IMR-90 (cell line): ENCODE measurements at regions not wholly inside any gene's neighbourhood (a gene's known extent, or its start where the extent isn't known, plus 50 kb on each side); places are given as distances from the start of the nearest gene placed in this dataset.

Experiments
- ATAC-seq: fragments of 200-7000 bp; cut with Tn5 transposase; 2 replicates; pipeline ENCODE4 v1.9.1; 2020; ENCODE audit warnings: low read depth, mild to moderate bottlenecking, moderate library complexity
- BruUV-seq: library from RNA; stranded (reverse); fragments of 400-500 nt; replicated peaks from 2 replicates; lab custom pipeline; 2021; lab: Mats Ljungman, UMichigan
- CTCF ChIA-PET: fragments of 300-600 bp; formaldehyde crosslinking; extraction: SDS; loops from one replicate; lab custom pipeline; 2021; ENCODE audit warnings: antibody characterized with exemption; lab: Yijun Ruan, JAX
- POLR2A ChIA-PET: fragments of 300-600 bp; sonication (Branson Sonifier 250); formaldehyde crosslinking; loops from one replicate; lab custom pipeline; 2022; ENCODE audit warnings: antibody characterized with exemption; ENCODE audit not compliant: unreplicated experiment; lab: Charles Lee
- DNase-seq: peaks from one replicate; pipeline ENCODE4 v3.0.0; 2013
- H2AFZ ChIP-seq: replicated peaks from 2 replicates; pipeline ENCODE3; 2013; ENCODE audit warnings: low read length, mild to moderate bottlenecking; ENCODE audit not compliant: poor library complexity
- H2AK5ac ChIP-seq: 2 replicates; pipeline ENCODE4 v1.6.1; 2013; ENCODE audit warnings: low read depth, low read length, inconsistent platforms
- H2AK9ac ChIP-seq: replicated peaks from 2 replicates; pipeline ENCODE3; 2013; ENCODE audit warnings: mild to moderate bottlenecking, low read depth, low read length, moderate library complexity; ENCODE audit not compliant: poor library complexity
- H2BK120ac ChIP-seq: 2 replicates; pipeline ENCODE4 v1.6.1; 2013; ENCODE audit warnings: low read depth, low read length, inconsistent platforms
- H2BK15ac ChIP-seq: 3 replicates; pipeline ENCODE4 v1.6.1; 2013; ENCODE audit warnings: low read depth, low read length, inconsistent platforms
- H2BK20ac ChIP-seq: 2 replicates; pipeline ENCODE4 v1.6.1; 2013; ENCODE audit warnings: low read depth, mild to moderate bottlenecking, inconsistent platforms, low read length, moderate library complexity
- H2BK5ac ChIP-seq: 2 replicates; pipeline ENCODE4 v1.6.1; 2013; ENCODE audit warnings: mild to moderate bottlenecking, low read depth, low read length, inconsistent platforms; ENCODE audit not compliant: poor library complexity, severe bottlenecking
- H3K14ac ChIP-seq: replicated peaks from 2 replicates; pipeline ENCODE4 v1.6.1; 2013; ENCODE audit warnings: low read depth, low read length, inconsistent platforms
- H3K18ac ChIP-seq: 2 replicates; pipeline ENCODE4 v1.6.1; 2013; ENCODE audit warnings: low read depth, low read length, control low read depth
- H3K23ac ChIP-seq: 2 replicates; pipeline ENCODE4 v1.6.1; 2013; ENCODE audit warnings: low read depth, low read length, inconsistent platforms
- H3K27ac ChIP-seq: 2 replicates; pipeline ENCODE4 v1.5.1; 2013; ENCODE audit warnings: mild to moderate bottlenecking, control low read depth, low read length; ENCODE audit not compliant: insufficient read depth
- H3K27me3 ChIP-seq: 2 replicates; pipeline ENCODE4 v1.6.1; 2013; ENCODE audit warnings: low read length; ENCODE audit not compliant: control insufficient read depth, insufficient read depth
- H3K36me3 ChIP-seq: 2 replicates; pipeline ENCODE4 v1.6.1; 2013; ENCODE audit warnings: low read length, mixed read lengths; ENCODE audit not compliant: control insufficient read depth, insufficient read depth
- H3K4ac ChIP-seq: 2 replicates; pipeline ENCODE4 v1.6.1; 2013; ENCODE audit warnings: low read depth, low read length, inconsistent platforms
- H3K4me1 ChIP-seq: 2 replicates; pipeline ENCODE4 v1.6.1; 2013; ENCODE audit warnings: low read length, mixed read lengths; ENCODE audit not compliant: control insufficient read depth, insufficient read depth
- H3K4me2 ChIP-seq: 2 replicates; pipeline ENCODE4 v1.6.1; 2013; ENCODE audit warnings: low read depth, mild to moderate bottlenecking, control low read depth, low read length, moderate library complexity
- H3K4me3 ChIP-seq: 2 replicates; pipeline ENCODE4 v1.5.1; 2013; ENCODE audit warnings: low read depth, mild to moderate bottlenecking, control low read depth, low read length, moderate library complexity; ENCODE audit not compliant: insufficient read depth
- H3K56ac ChIP-seq: 2 replicates; pipeline ENCODE4 v1.6.1; 2013; ENCODE audit warnings: low read length, inconsistent platforms; ENCODE audit not compliant: insufficient read depth; ENCODE audit errors: extremely low read depth
- H3K79me1 ChIP-seq, 2 experiments: 2 replicates each; pipeline ENCODE4 v1.6.1; 2013; ENCODE audit warnings: low read length in 2 of 2, inconsistent platforms in 1 of 2, low read depth in 1 of 2
- H3K9ac ChIP-seq: 2 replicates; pipeline ENCODE4 v1.6.1; 2013; ENCODE audit warnings: low read depth, low read length, control low read depth
- H3K9me1 ChIP-seq: 2 replicates; pipeline ENCODE4 v1.6.1; 2013; ENCODE audit warnings: low read length, inconsistent platforms; ENCODE audit not compliant: insufficient read depth
- H3K9me3 ChIP-seq: 2 replicates; pipeline ENCODE4 v1.6.1; 2013; ENCODE audit warnings: low read length; ENCODE audit not compliant: control insufficient read depth, insufficient read depth
- H4K20me1 ChIP-seq: 2 replicates; pipeline ENCODE4 v1.6.1; 2013; ENCODE audit warnings: low read length, inconsistent platforms; ENCODE audit not compliant: insufficient read depth
- H4K5ac ChIP-seq: 2 replicates; pipeline ENCODE4 v1.6.1; 2013; ENCODE audit warnings: mild to moderate bottlenecking, low read depth, low read length, control low read depth
- H4K8ac ChIP-seq, 2 experiments: 2 replicates each; pipeline ENCODE4 v1.6.1; 2013; ENCODE audit warnings: low read depth in 2 of 2, low read length in 2 of 2, control low read depth in 1 of 2, inconsistent platforms in 1 of 2
- H4K91ac ChIP-seq: 2 replicates; pipeline ENCODE4 v1.6.1; 2013; ENCODE audit warnings: low read depth, low read length, inconsistent platforms; ENCODE audit not compliant: insufficient read depth
- BHLHE40 ChIP-seq: fragments of 150-350 bp; IDR thresholded peaks from 2 replicates; pipeline ENCODE4 v1.6.1; 2016; ENCODE audit warnings: mild to moderate bottlenecking, low read depth, low read length
- CEBPB ChIP-seq: IDR thresholded peaks from 2 replicates; pipeline ENCODE4 v1.6.1; 2012; ENCODE audit warnings: low read depth, low read length, improper control_type of control experiment
- CHD1 ChIP-seq: IDR thresholded peaks from 2 replicates; pipeline ENCODE4 v1.6.1; 2012; ENCODE audit warnings: low read depth, low read length, improper control_type of control experiment
- ELK1 ChIP-seq: fragments of 150-350 bp; IDR thresholded peaks from 2 replicates; pipeline ENCODE4 v1.6.1; 2016; ENCODE audit warnings: low read depth, mild to moderate bottlenecking, low read length, moderate library complexity, borderline replicate concordance
- FOS ChIP-seq: fragments of 150-350 bp; IDR thresholded peaks from 2 replicates; pipeline ENCODE4 v1.6.1; 2016; ENCODE audit warnings: low read depth, low read length
- MAFK ChIP-seq: IDR thresholded peaks from 2 replicates; pipeline ENCODE4 v1.6.1; 2012; ENCODE audit warnings: low read depth, low read length, improper control_type of control experiment
- MAZ ChIP-seq: IDR thresholded peaks from 2 replicates; pipeline ENCODE4 v1.6.1; 2012; ENCODE audit warnings: low read depth, mild to moderate bottlenecking, low read length, improper control_type of control experiment, moderate library complexity, borderline replicate concordance
- MXI1 ChIP-seq: IDR thresholded peaks from 2 replicates; pipeline ENCODE4 v1.6.1; 2012; ENCODE audit warnings: low read depth, mild to moderate bottlenecking, low read length, moderate library complexity, borderline replicate concordance
- NFE2L2 ChIP-seq: fragments of 150-350 bp; IDR thresholded peaks from 2 replicates; pipeline ENCODE4 v1.6.1; 2016; ENCODE audit warnings: low read depth, mild to moderate bottlenecking, low read length
- POLR2A ChIP-seq: IDR thresholded peaks from 2 replicates; pipeline ENCODE4 v1.6.1; 2012; ENCODE audit warnings: mild to moderate bottlenecking, low read depth, low read length
- RAD21 ChIP-seq: IDR thresholded peaks from 2 replicates; pipeline ENCODE4 v1.6.1; 2012; ENCODE audit warnings: low read length, improper control_type of control experiment
- RCOR1 ChIP-seq: IDR thresholded peaks from 2 replicates; pipeline ENCODE4 v1.6.1; 2012; ENCODE audit warnings: mild to moderate bottlenecking, low read length, improper control_type of control experiment; ENCODE audit not compliant: insufficient replicate concordance
- RFX5 ChIP-seq: IDR thresholded peaks from 2 replicates; pipeline ENCODE4 v1.8.0; 2012; ENCODE audit warnings: low read depth, mild to moderate bottlenecking, low read length, moderate library complexity
- SMC3 ChIP-seq: fragments of 150-350 bp; IDR thresholded peaks from 2 replicates; pipeline ENCODE4 v1.6.1; 2016; ENCODE audit warnings: low read depth, mild to moderate bottlenecking, antibody characterized with exemption, low read length, moderate library complexity
- USF2 ChIP-seq: fragments of 150-350 bp; IDR thresholded peaks from 2 replicates; pipeline ENCODE4 v1.6.1; 2017; ENCODE audit warnings: mild to moderate bottlenecking, antibody characterized with exemption, low read length, low read depth
- WGBS, 2 experiments: methylation state at CpG; one replicate each; pipeline versions ENCODE4 v1.1.5 to v1.1.7; 2013; ENCODE audit warnings: missing lambda C conversion rate in 2 of 2; ENCODE audit not compliant: insufficient read length in 1 of 2; ENCODE audit errors: extremely low coverage in 2 of 2; 5-methylcytosine and 5-hydroxymethylcytosine counted together
- dilution Hi-C: fragments of 300-500 bp; cut with HindIII; formaldehyde crosslinking; loops from one replicate; pipeline ENCODE4 v1.14.3; 2018; ENCODE audit warnings: low sequenced_read_pairs; ENCODE audit not compliant: unreplicated experiment
- in situ Hi-C: fragments of 300-500 bp; cut with MboI; formaldehyde crosslinking; loops from 3 replicates; pipeline ENCODE4 v1.14.3; 2019; ENCODE audit warnings: low sequenced_read_pairs, inconsistent platforms, mixed read lengths
- intact Hi-C: fragments of 100-400 bp; cut with micrococcal nuclease; formaldehyde crosslinking; loops from 2 replicates; pipeline ENCODE4 v1.10.0; 2022
- TF ChIP-seq, protein P1 (sequence below): conservative IDR thresholded peaks from 2 replicates; pipeline ENCODE4 v1.5.1; 2012; ENCODE audit warnings: mild to moderate bottlenecking, low read depth, low read length, improper control_type of control experiment

GRCh38 chr4:13938299-13938698 lies 310.8 kb upstream of the BOD1L1 start:
- dilution Hi-C loops (no loop called here), intact Hi-C loops (no loop called here), in situ Hi-C loops (no loop called here)
- BruUV-seq, result no TSS peak
- Histone ChIP-seq H2BK20ac (no peak overlapping the region), H2AFZ (no peak overlapping the region), H2AK5ac (no peak overlapping the region), H3K9me1 (no peaks in the 10 kb centered on the region), H3K18ac (no peak overlapping the region), H2BK15ac (no peak overlapping the region), H3K23ac (no peak overlapping the region), H3K36me3 (no peaks in the 10 kb centered on the region), H4K8ac (no peak overlapping the region), H3K4me2 (no peak overlapping the region), H3K9ac (no peak overlapping the region), H3K14ac (no peak overlapping the region), H3K4me3 (no peak overlapping the region), H3K4ac (no peak overlapping the region), H2BK120ac (no peak overlapping the region), H4K5ac (no peak overlapping the region), H4K91ac (no peak overlapping the region), H3K4me1 (no peaks in the 10 kb centered on the region), H3K79me1 (no peaks in the 10 kb centered on the region), H2AK9ac (no peak overlapping the region), H2BK5ac (no peak overlapping the region), H4K20me1 (no peaks in the 10 kb centered on the region), H3K27ac (no peak overlapping the region), H3K9me3 (no peaks in the 10 kb centered on the region), H3K56ac (no peak overlapping the region), H3K27me3 (no peaks in the 10 kb centered on the region)
- no peak for TF ChIP-seq BHLHE40
- TF ChIP-seq POLR2A, result no peak
- TF ChIP-seq RFX5, result no peak
- no peak for TF ChIP-seq ELK1
- no peak for TF ChIP-seq MAZ
- no peak for TF ChIP-seq USF2
- no peak for TF ChIP-seq FOS
- TF ChIP-seq SMC3, result no peak
- TF ChIP-seq RCOR1, result no peak
- no peak for TF ChIP-seq CHD1
- no peak for TF ChIP-seq MAFK
- TF ChIP-seq, protein P1, sequence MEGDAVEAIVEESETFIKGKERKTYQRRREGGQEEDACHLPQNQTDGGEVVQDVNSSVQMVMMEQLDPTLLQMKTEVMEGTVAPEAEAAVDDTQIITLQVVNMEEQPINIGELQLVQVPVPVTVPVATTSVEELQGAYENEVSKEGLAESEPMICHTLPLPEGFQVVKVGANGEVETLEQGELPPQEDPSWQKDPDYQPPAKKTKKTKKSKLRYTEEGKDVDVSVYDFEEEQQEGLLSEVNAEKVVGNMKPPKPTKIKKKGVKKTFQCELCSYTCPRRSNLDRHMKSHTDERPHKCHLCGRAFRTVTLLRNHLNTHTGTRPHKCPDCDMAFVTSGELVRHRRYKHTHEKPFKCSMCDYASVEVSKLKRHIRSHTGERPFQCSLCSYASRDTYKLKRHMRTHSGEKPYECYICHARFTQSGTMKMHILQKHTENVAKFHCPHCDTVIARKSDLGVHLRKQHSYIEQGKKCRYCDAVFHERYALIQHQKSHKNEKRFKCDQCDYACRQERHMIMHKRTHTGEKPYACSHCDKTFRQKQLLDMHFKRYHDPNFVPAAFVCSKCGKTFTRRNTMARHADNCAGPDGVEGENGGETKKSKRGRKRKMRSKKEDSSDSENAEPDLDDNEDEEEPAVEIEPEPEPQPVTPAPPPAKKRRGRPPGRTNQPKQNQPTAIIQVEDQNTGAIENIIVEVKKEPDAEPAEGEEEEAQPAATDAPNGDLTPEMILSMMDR, result no peak
- TF ChIP-seq CEBPB, result no peak
- TF ChIP-seq MXI1, result no peak
- no peak for TF ChIP-seq NFE2L2
- TF ChIP-seq RAD21, result no peak
- DNase-seq, result no peak
- ChIA-PET CTCF (no interaction called here), POLR2A (no interaction called here)
- ATAC-seq, result no peak
- no CpG with 5 or more reads among the region's 3 CpGs for WGBS, 2 experiments
